BJ (cell line): ENCODE measurements at regions not wholly inside any gene's neighbourhood (a gene's known extent, or its start where the extent isn't known, plus 50 kb on each side); places are given as distances from the start of the nearest gene placed in this dataset.

ENCODE experiments used
- CTCF ChIA-PET: fragments of 350-600 bp; formaldehyde crosslinking; extraction: SDS; loops from one replicate; lab custom pipeline; 2021; ENCODE audit warnings: antibody characterized with exemption, inconsistent platforms; lab: Yijun Ruan, JAX
- POLR2A ChIA-PET: fragments of 300-600 bp; sonication (Branson Sonifier 250); formaldehyde crosslinking; extraction: SDS; loops from one replicate; lab custom pipeline; 2021; ENCODE audit warnings: antibody characterized with exemption; lab: Charles Lee
- DNase-seq: peaks from one replicate; pipeline ENCODE4 v3.0.0-alpha.2; 2011; ENCODE audit warnings: low read depth
- H3K27me3 ChIP-seq: 2 replicates; pipeline ENCODE4 v1.6.0; 2011; ENCODE audit warnings: low read length; ENCODE audit not compliant: control insufficient read depth, insufficient read depth
- H3K36me3 ChIP-seq: 2 replicates; pipeline ENCODE4 v1.5.1; 2011; ENCODE audit warnings: low read length; ENCODE audit not compliant: control insufficient read depth, insufficient read depth
- H3K4me3 ChIP-seq: 2 replicates; pipeline ENCODE4 v1.5.1; 2011; ENCODE audit warnings: low read depth, mild to moderate bottlenecking, control low read depth, low read length
- CTCF ChIP-seq: IDR thresholded peaks from 2 replicates; pipeline ENCODE4 v1.5.1; 2011; ENCODE audit warnings: low read depth, mild to moderate bottlenecking, control low read depth, inconsistent platforms, low read length, moderate library complexity; ENCODE audit not compliant: insufficient read depth

DNA sequence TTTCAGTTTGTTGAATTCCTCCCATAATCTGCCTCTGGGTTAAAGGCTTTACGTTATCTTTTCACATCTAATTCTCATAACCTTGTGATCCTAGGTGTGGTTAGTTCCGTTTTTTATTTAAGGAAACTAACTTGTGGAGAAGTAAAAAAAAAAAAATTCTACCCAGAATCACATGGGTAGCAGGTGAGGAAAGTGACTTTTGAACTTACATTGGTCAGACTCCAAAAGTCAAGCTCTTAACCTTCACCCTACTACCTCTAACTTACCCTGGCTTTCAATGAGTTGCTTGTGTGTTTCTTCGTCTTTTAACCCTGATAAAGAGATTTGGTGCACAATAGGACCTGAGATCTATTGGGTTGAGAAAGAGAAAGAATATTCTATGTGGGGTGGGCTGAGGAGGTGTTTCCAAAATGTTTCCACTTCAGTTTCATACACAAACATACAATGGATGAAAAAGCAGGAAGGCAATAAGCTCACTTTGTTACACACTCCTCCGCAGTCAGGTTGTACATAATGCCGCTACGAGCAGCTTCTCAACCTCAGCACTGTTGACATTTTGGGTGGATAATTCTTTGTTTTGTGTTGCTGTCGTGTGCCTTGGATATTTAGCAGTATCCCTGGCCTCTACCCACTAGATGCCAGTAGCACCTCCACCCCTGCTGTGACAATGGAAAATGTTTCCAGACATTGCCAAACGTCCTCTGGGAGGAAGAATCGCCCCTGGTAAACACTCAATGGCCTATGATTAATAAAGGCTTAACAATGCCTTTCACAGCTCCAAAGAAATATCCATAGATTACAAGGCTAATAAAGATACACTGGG lies 193.0 kb upstream of the ZNF217 start:
- Histone ChIP-seq H3K27me3 (no peaks in the 10 kb centered on the region), H3K4me3 (no peak overlapping the region), H3K36me3 (no peaks in the 10 kb centered on the region)
- POLR2A ChIA-PET, result no interaction called here
- no peak for DNase-seq
- TF ChIP-seq CTCF, result no peak
- CTCF ChIA-PET, result interaction anchor here (0.6 to 1.2 kb wide), 2 partner anchors 15 to 38 kb away, joined by 3 to 4 read pairs; no protein-coding TSS in a partner anchor

DNA sequence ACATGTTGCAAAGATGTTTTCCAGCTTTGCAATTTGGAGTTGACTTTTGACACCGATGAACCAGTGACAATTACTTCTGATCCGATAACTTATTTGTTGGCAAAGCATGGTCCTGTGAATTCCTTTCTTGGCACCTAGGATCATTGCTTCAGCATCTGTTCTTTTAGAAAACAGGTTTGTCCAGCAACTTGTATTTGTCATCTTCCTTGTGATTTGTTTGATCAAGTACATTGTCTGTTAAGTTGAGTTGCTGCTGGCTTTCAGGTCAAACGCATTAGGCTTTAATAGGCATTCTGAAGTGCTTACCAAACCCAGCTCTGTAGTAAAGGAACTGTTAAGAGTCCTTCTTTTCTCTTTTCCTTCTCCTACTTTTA lies 192.4 kb upstream of the ZNF217 start:
- DNase-seq, result no peak
- Histone ChIP-seq H3K27me3 (no peaks in the 10 kb centered on the region), H3K36me3 (no peaks in the 10 kb centered on the region), H3K4me3 (no peak overlapping the region)
- ChIA-PET POLR2A (no interaction called here), CTCF (interaction anchor here (0.6 to 1.2 kb wide), 2 partner anchors 14 to 37 kb away, joined by 3 to 4 read pairs; no protein-coding TSS in a partner anchor)
- no peak for TF ChIP-seq CTCF

DNA sequence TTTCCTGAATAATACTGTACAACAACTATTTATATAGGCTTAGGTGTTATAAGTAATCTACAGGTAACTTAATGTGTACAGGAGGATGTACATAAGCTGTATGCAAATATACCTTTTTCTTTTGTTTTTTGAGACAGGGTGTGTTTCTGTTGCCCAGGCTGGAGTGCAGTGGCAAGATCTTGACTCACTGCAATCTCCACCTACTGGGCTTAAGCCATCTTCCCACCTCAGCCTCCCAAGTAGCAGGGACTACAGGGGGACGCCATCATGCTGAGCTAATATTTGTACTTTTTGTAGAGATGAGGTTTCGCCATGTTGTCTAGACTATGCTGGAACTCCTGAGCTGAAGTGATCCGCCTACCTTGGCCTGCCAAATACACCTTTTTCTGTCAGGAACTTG lies 191.7 kb upstream of the ZNF217 start:
- no peak overlapping the region for H3K4me3 ChIP-seq
- DNase-seq, result no peak
- TF ChIP-seq CTCF, result no peak
- H3K36me3 ChIP-seq, result no peaks in the 10 kb centered on the region
- ChIA-PET POLR2A (no interaction called here), CTCF (interaction anchor here (0.6 kb wide), 1 partner anchor 714 kb away, joined by 3 read pairs; no protein-coding TSS in a partner anchor)
- no peaks in the 10 kb centered on the region for H3K27me3 ChIP-seq

GRCh38 chr20:53783768-53784167 lies 190.1 kb upstream of the ZNF217 start:
- CTCF ChIA-PET, result interaction anchor here (0.7 kb wide), 1 partner anchor 37 kb away, joined by 3 read pairs; no protein-coding TSS in a partner anchor
- Histone ChIP-seq H3K27me3 (no peaks in the 10 kb centered on the region), H3K4me3 (no peak overlapping the region), H3K36me3 (no peaks in the 10 kb centered on the region)
- POLR2A ChIA-PET, result no interaction called here
- no peak for DNase-seq
- no peak for TF ChIP-seq CTCF

- CTCF ChIA-PET, result no interaction called here
- Histone ChIP-seq H3K36me3 (no peaks in the 10 kb centered on the region), H3K27me3 (no peaks in the 10 kb centered on the region), H3K4me3 (no peak overlapping the region)
- no peak for TF ChIP-seq CTCF
- DNase-seq, result no peak
- POLR2A ChIA-PET, result no interaction called here
Measured at GRCh38 chr20:53782612-53783246, 189.1 kb upstream of the ZNF217 start.
